AG09319 (cell line): ENCODE measurements at regions not wholly inside any gene's neighbourhood (a gene's known extent, or its start where the extent isn't known, plus 50 kb on each side); places are given as distances from the start of the nearest gene placed in this dataset.
"Not testable (repeated sequence)": the region's sequence is repeated elsewhere in the genome, so short reads cannot be mapped to it uniquely, and the experiment has no call there.

Experiments
- DNase-seq: peaks from one replicate; pipeline ENCODE4 v3.0.0-alpha.2; 2010; ENCODE audit warnings: low read depth; ENCODE audit errors: extremely low read depth
- TF ChIP-seq, protein P1 (sequence below): IDR thresholded peaks from 2 replicates; pipeline ENCODE4 v1.5.1; 2011; ENCODE audit warnings: low read depth, mild to moderate bottlenecking, inconsistent platforms, low read length, moderate library complexity

DNA sequence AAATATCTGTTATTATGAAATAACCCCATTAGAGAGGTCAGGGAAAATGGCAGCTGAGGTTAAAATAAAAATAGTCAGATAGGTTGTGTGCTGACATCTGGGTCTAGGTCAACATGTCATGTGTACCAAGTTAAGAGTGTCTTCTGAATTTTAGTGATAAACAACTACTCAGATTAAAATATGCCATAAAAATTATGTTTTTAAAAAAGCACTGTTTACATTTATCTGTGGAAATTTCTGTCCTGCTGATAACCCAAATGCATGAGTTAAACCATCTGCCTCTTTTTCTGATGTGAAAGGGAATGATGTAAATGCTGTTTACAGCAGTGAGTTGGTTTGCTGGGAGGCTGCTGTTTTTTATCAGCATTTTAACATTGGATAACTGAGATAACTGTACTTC lies 361.2 kb upstream of the TARS1 start:
- DNase-seq = peak; percentile 54
- TF ChIP-seq, protein P1, sequence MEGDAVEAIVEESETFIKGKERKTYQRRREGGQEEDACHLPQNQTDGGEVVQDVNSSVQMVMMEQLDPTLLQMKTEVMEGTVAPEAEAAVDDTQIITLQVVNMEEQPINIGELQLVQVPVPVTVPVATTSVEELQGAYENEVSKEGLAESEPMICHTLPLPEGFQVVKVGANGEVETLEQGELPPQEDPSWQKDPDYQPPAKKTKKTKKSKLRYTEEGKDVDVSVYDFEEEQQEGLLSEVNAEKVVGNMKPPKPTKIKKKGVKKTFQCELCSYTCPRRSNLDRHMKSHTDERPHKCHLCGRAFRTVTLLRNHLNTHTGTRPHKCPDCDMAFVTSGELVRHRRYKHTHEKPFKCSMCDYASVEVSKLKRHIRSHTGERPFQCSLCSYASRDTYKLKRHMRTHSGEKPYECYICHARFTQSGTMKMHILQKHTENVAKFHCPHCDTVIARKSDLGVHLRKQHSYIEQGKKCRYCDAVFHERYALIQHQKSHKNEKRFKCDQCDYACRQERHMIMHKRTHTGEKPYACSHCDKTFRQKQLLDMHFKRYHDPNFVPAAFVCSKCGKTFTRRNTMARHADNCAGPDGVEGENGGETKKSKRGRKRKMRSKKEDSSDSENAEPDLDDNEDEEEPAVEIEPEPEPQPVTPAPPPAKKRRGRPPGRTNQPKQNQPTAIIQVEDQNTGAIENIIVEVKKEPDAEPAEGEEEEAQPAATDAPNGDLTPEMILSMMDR = no peak

DNA sequence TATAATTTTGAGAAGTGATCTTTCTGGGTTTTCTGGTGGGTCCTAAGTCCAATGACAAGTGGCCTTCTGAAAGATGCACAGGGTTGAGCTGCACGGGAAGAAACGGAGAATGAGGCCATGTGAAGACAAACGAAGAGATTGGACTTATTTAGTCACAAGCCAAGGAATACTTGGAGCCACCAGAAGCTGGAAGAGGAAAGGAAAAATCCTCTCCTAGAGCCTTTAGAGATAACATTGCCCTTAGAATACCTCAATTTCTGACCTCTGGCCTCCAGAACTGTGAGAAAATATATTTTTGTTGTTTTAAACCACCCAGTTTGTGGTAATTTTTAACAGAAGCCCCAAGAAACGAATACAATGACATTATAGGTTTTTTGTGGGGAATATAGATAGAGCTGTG lies 360.5 kb upstream of the TARS1 start:
- TF ChIP-seq, protein P1 = no peak
- no peak for DNase-seq

DNA sequence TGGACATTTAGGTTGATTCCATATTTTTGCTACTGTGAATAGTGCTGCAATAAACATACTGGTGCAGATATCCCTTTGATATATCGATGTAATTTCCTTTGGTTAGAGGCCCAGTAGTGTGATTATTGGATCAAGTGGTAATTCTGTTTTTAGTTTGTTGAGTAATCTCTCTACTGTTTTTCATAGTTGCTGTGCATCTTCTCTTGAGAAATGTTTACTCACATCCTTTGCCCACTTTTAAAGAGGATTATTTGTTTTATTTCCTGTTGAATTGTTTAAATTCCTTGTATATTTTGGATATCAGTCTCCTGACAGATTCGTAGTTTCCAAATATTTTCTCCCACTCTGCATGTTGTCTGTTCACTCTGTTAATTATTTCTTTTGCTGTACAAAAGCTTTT lies 352.6 kb upstream of the TARS1 start:
- DNase-seq = no peak
- TF ChIP-seq, protein P1 = no peak

DNA sequence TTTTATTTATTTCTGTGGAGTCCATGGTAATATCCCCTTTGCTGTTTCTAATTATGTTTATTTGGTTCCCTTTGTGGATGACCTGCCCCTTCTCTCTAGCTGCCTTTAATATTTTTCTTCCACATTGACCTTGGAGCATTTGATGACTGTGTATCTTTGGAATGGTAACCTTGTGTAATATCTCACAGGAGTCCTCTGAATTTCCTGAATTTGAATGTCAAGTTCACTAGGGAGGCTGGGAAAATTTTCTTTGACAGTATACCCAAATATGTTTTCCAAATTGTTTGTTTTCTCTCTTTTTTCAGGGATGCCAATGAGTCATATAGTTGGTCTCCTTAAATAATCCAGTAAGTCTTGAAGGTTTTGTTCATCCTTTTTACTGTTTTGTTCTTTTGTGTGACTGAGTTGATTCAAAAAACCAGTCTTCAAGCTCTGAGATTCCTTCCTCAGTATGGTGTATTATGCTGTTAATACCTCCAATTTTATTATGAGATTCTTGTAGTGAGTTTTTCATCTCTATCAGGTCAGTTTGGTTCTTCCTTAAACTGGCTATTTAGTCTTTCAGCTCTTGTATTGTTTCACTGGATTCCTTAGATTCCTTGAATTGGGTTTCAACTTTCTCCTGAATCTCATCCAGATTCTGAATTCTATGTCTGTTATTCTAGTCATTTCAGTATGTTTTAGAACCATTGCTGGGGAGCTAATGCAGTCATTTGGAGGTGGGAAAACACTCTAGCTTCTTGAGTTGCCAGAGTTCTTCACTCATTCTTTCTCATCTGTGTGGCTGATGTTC lies 349.0 kb upstream of the TARS1 start:
- DNase-seq = peak; percentile 77
- TF ChIP-seq, protein P1 = no peak

DNA sequence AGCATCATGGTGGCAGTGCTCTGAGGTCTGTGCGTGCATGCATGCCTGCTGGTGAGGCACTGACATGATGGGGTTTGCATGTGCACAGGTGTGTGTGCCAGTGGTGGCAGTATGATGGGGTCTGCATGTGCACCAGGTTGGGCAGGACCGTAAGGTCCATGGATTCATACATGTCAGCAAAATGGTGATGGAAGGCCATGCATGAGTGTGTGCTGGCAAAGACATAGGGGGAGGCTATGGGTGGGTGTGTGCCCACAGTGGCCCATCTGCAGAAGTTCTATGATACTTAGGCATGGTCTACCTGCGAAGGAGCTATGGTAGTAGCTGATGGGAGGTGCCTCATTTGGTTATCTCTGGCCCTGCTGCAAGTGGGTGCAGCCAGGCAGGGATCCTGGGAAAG lies 348.0 kb upstream of the TARS1 start:
- TF ChIP-seq, protein P1 = no peak
- no peak for DNase-seq

DNA sequence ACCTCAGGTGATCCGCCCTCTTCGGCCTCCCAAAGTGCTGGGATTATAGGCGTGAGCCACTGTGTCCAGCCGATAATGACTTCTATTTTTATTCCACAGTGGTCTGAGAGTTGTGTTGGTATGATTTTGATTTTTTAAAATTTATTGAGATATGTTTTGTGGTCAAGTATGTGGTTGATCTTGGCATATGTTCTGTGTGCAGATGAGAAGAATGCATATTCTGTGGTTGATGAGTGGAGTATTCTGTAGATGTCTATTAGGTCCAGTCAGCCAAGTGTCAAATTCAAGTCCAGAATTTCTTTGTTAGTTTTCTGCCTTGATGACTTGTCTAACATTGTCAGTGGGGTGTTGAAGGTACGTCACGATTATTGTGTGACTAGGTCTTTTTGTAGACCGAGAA lies 338.2 kb upstream of the TARS1 start:
- no peak for DNase-seq
- TF ChIP-seq, protein P1 = no peak

DNA sequence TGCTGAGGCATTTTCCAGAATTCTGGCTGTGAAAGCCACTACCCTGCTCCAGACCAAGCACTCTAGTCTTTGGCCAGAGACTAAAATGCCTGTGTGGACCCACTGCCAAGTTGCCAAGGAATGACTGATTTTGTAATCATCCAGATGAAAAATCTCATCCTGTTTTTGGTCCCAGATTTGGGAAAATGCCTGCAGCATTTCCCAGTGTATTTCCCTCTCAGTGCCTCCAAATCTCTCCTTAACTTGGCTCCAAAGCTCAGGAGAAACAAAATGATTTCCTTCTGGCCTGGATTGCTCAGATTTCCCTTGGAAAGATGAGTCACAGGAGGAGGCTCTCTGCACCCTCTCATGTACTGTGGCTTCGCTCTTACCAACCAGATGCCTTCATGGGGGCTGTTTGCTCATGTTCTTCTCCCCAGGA lies 335.2 kb upstream of the TARS1 start:
- TF ChIP-seq, protein P1 = no peak
- peak; percentile 59 for DNase-seq

DNA sequence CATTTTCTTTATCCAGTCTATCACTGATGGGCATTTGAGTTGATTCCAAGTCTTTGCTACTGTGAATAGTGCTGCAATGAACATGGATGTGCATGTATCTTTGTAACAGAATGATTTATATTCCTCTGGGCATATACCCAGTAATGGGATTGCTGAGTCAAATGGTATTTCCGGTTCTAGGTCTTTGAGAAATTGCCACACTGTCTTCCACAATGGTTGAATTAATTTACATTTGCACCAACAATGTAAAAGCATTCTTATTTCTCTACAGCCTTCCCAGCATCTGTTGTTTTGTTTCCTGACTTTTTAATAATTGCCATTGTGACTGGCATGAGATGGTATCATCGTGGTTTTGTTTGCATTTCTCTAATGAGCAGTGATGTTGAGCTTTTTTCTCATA lies 330.3 kb upstream of the TARS1 start:
- not testable (repeated sequence) for DNase-seq
